Endothelial cell of umbilical vein (primary cell): ENCODE measurements at regions not wholly inside any gene's neighbourhood (a gene's known extent, or its start where the extent isn't known, plus 50 kb on each side); places are given as distances from the start of the nearest gene placed in this dataset.

Experiments
- BruUV-seq: library from RNA; stranded (reverse); fragments of 400-500 nt; replicated peaks from 2 replicates; lab custom pipeline; 2021; lab: Mats Ljungman, UMichigan
- CTCF ChIA-PET: fragments of 300-600, 350-600 bp; sonication (Branson Sonifier 250); formaldehyde crosslinking; loops from one replicate; lab custom pipeline; 2021; ENCODE audit warnings: antibody characterized with exemption, inconsistent platforms; lab: Charles Lee
- POLR2A ChIA-PET: fragments of 300-600, 350-600 bp; sonication (Branson Sonifier 250); formaldehyde crosslinking; loops from one replicate; lab custom pipeline; 2021; ENCODE audit warnings: antibody characterized with exemption, inconsistent platforms; lab: Charles Lee
- DNase-seq: peaks from one replicate; pipeline ENCODE4 v3.0.0-alpha.2; 2011; ENCODE audit warnings: low read depth, low spot score
- FAIRE-seq: peaks from 2 replicates; lab custom pipeline; 2011; peaks lifted over from hg19 to GRCh38; lab: Jason Lieb, UNC
- H2AFZ ChIP-seq: 2 replicates; pipeline ENCODE4 v1.6.0; 2012; ENCODE audit warnings: low read depth, low read length, control low read depth, inconsistent platforms
- H3K27ac ChIP-seq: 2 replicates; pipeline ENCODE4 v1.5.1; 2011; ENCODE audit warnings: low read depth, mild to moderate bottlenecking, control low read depth, low read length, moderate library complexity; ENCODE audit not compliant: insufficient read depth
- H3K27me3 ChIP-seq, 2 experiments: 2 replicates each; pipeline versions ENCODE4 v1.6.0 to v1.6.1; 2011; ENCODE audit warnings: low read length in 2 of 2, mixed read lengths in 1 of 2; ENCODE audit not compliant: control insufficient read depth in 2 of 2, insufficient read depth in 2 of 2
- H3K36me3 ChIP-seq, 2 experiments: 2 replicates in 1 of 2; 3 replicates in 1 of 2; pipeline ENCODE4 v1.5.1; 2011; ENCODE audit warnings: low read length in 2 of 2, mild to moderate bottlenecking in 1 of 2, moderate library complexity in 1 of 2; ENCODE audit not compliant: control insufficient read depth in 2 of 2, insufficient read depth in 2 of 2; ENCODE audit errors: extremely low read depth in 1 of 2
- H3K4me1 ChIP-seq: 3 replicates; pipeline ENCODE4 v1.5.1; 2011; ENCODE audit warnings: mild to moderate bottlenecking, low read length; ENCODE audit not compliant: control insufficient read depth, insufficient read depth; ENCODE audit errors: extremely low read depth
- H3K4me2 ChIP-seq: 2 replicates; pipeline ENCODE4 v1.6.1; 2011; ENCODE audit warnings: low read length, control low read depth, mixed read lengths; ENCODE audit not compliant: insufficient read depth
- H3K4me3 ChIP-seq, 3 experiments: fragments of 200-600 bp in 1 of 3; sonication (generic), shearing (Covaris generic) in 1 of 3; replicated peaks in 1 of 3; 2 replicates each; pipeline ENCODE4 v1.5.1; 2011 to 2016; ENCODE audit warnings: control low read depth in 3 of 3, low read length in 3 of 3, mild to moderate bottlenecking in 2 of 3, inconsistent platforms in 1 of 3, low read depth in 1 of 3, moderate library complexity in 1 of 3; ENCODE audit not compliant: insufficient read depth in 1 of 3
- H3K79me2 ChIP-seq: 2 replicates; pipeline ENCODE4 v1.6.0; 2012; ENCODE audit warnings: low read length, inconsistent platforms; ENCODE audit not compliant: control insufficient read depth, insufficient read depth
- H3K9ac ChIP-seq: replicated peaks from 2 replicates; pipeline ENCODE3; 2011; ENCODE audit warnings: low read length, control low read depth; ENCODE audit not compliant: insufficient read depth; ENCODE audit errors: extremely low read depth
- H3K9me1 ChIP-seq: replicated peaks from 3 replicates; pipeline ENCODE4 v1.6.0; 2011; ENCODE audit warnings: mild to moderate bottlenecking, low read length; ENCODE audit not compliant: control insufficient read depth, insufficient read depth; ENCODE audit errors: extremely low read depth
- H3K9me3 ChIP-seq: replicated peaks from 2 replicates; pipeline ENCODE4 v1.5.1; 2012; ENCODE audit warnings: low read length, inconsistent platforms; ENCODE audit not compliant: control insufficient read depth, insufficient read depth
- H4K20me1 ChIP-seq: replicated peaks from 2 replicates; pipeline ENCODE3; 2011; ENCODE audit warnings: mild to moderate bottlenecking, low read length; ENCODE audit not compliant: control insufficient read depth, insufficient read depth; ENCODE audit errors: extremely low read depth
- EZH2 ChIP-seq: IDR thresholded peaks from 2 replicates; pipeline ENCODE4 v1.6.1; 2012; ENCODE audit warnings: borderline replicate concordance, low read depth, mild to moderate bottlenecking, moderate library complexity, low read length, inconsistent platforms; ENCODE audit not compliant: severe bottlenecking
- FOS ChIP-seq: IDR thresholded peaks from 2 replicates; pipeline ENCODE4 v1.6.1; 2011; ENCODE audit warnings: mild to moderate bottlenecking, low read length, moderate library complexity, borderline replicate concordance; ENCODE audit not compliant: insufficient read depth
- GATA2 ChIP-seq: IDR thresholded peaks from 2 replicates; pipeline ENCODE4 v1.7.0; 2011; ENCODE audit warnings: low read depth, mild to moderate bottlenecking, moderate library complexity, mixed read lengths, low read length; ENCODE audit not compliant: insufficient read length, insufficient read depth
- JUN ChIP-seq: IDR thresholded peaks from 2 replicates; pipeline ENCODE4 v1.6.1; 2011; ENCODE audit warnings: borderline replicate concordance, low read depth; ENCODE audit not compliant: insufficient read length, insufficient read depth
- MYC ChIP-seq: IDR thresholded peaks from one replicate; pipeline ENCODE4 v1.6.1; 2011; ENCODE audit warnings: mild to moderate bottlenecking, low read depth, low read length
- POLR2A ChIP-seq: IDR thresholded peaks from 2 replicates; pipeline ENCODE4 v1.6.1; 2012; ENCODE audit warnings: low read depth, mild to moderate bottlenecking, control low read depth, low read length
- POLR2AphosphoS5 ChIP-seq: IDR thresholded peaks from 2 replicates; pipeline ENCODE4 v1.6.1; 2012; ENCODE audit warnings: low read depth, mild to moderate bottlenecking, control low read depth, low read length, moderate library complexity; ENCODE audit not compliant: insufficient read depth
- dilution Hi-C: fragments of 300-500 bp; cut with MboI; formaldehyde crosslinking; loops from one replicate; pipeline ENCODE4 v1.15.0; 2019; ENCODE audit warnings: low sequenced_read_pairs; ENCODE audit not compliant: extremely low pct_ligation_motif_present
- intact Hi-C: fragments of 100-400 bp; cut with micrococcal nuclease; formaldehyde crosslinking; loops from one replicate; pipeline ENCODE4 v1.10.0; 2022
- TF ChIP-seq, protein P1 (sequence below): IDR thresholded peaks from 2 replicates; pipeline ENCODE4 v1.6.1; 2011; ENCODE audit not compliant: insufficient read depth, insufficient read length
- TF ChIP-seq, protein P2 (sequence below), 2 donors: IDR thresholded peaks; 1 replicate in 1 of 2; 2 replicates in 1 of 2; pipeline ENCODE4 v1.5.1; 2011; ENCODE audit warnings: low read length in 2 of 2, mild to moderate bottlenecking in 2 of 2, moderate library complexity in 2 of 2, control low read depth in 1 of 2, inconsistent platforms in 1 of 2, low read depth in 1 of 2; ENCODE audit not compliant: insufficient read depth in 1 of 2; ENCODE audit errors: extremely low read depth in 1 of 2

DNA sequence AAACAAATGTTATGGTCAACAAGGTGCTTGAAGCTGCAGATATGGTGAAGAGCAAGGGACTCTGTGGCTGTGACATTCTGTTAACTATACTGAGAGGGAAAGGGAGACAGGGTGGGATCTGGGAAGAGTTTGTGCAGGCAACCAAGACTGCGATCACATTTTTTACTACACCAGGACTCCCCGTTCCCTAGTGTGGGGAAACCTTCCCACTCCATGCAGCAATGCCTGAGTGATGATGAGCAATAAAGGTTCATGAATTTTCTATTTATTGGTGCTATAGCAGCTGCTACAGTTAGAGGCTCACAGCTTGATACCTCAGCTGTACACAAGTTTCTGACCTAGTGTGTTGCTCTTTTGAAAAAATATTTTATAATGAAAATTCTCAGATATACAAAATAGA lies 160.9 kb upstream of the SGO1 start:
- intact Hi-C loops (no loop called here), dilution Hi-C loops (no loop called here)
- H3K79me2 ChIP-seq, result no peaks in the 10 kb centered on the region
- H3K4me3 ChIP-seq, result no peak overlapping the region
- H3K4me2 ChIP-seq, result no peak overlapping the region
- H3K27ac ChIP-seq, result no peak overlapping the region
- DNase-seq (no peak), FAIRE-seq (no peak)
- TF ChIP-seq GATA2 (no peak), EZH2 (no peak), FOS (no peak), MYC (no peak), POLR2A (no peak), POLR2AphosphoS5 (no peak), JUN (no peak)
- TF ChIP-seq, protein P1, sequence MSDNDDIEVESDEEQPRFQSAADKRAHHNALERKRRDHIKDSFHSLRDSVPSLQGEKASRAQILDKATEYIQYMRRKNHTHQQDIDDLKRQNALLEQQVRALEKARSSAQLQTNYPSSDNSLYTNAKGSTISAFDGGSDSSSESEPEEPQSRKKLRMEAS, result no peak
- TF ChIP-seq, protein P2, sequence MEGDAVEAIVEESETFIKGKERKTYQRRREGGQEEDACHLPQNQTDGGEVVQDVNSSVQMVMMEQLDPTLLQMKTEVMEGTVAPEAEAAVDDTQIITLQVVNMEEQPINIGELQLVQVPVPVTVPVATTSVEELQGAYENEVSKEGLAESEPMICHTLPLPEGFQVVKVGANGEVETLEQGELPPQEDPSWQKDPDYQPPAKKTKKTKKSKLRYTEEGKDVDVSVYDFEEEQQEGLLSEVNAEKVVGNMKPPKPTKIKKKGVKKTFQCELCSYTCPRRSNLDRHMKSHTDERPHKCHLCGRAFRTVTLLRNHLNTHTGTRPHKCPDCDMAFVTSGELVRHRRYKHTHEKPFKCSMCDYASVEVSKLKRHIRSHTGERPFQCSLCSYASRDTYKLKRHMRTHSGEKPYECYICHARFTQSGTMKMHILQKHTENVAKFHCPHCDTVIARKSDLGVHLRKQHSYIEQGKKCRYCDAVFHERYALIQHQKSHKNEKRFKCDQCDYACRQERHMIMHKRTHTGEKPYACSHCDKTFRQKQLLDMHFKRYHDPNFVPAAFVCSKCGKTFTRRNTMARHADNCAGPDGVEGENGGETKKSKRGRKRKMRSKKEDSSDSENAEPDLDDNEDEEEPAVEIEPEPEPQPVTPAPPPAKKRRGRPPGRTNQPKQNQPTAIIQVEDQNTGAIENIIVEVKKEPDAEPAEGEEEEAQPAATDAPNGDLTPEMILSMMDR (IDR thresholded peaks at IDR 0.05; ENCODE audit: extremely low read depth in 1 of 2, insufficient read depth in 1 of 2, low read depth in 1 of 2, low read length in 2 of 2), result no peak
- no TSS peak for BruUV-seq
- no peaks in the 10 kb centered on the region for H4K20me1 ChIP-seq
- H3K9me3 ChIP-seq, result no peaks in the 10 kb centered on the region
- ChIA-PET POLR2A (no interaction called here), CTCF (interaction anchor here (1.1 kb wide), 1 partner anchor 20 kb away, joined by 4 read pairs; no protein-coding TSS in a partner anchor)
- H3K9ac ChIP-seq, result no peak overlapping the region
- no peak overlapping the region for H2AFZ ChIP-seq
- no peaks in the 10 kb centered on the region for H3K36me3 ChIP-seq
- H3K27me3 ChIP-seq, result no peaks in the 10 kb centered on the region
- no peaks in the 10 kb centered on the region for H3K4me1 ChIP-seq
- no peaks in the 10 kb centered on the region for H3K9me1 ChIP-seq
